ENCODE measurements at regions not wholly inside any gene's neighbourhood (a gene's known extent, or its start where the extent isn't known, plus 50 kb on each side); places are given as distances from the start of the nearest gene placed in this dataset.

DNA sequence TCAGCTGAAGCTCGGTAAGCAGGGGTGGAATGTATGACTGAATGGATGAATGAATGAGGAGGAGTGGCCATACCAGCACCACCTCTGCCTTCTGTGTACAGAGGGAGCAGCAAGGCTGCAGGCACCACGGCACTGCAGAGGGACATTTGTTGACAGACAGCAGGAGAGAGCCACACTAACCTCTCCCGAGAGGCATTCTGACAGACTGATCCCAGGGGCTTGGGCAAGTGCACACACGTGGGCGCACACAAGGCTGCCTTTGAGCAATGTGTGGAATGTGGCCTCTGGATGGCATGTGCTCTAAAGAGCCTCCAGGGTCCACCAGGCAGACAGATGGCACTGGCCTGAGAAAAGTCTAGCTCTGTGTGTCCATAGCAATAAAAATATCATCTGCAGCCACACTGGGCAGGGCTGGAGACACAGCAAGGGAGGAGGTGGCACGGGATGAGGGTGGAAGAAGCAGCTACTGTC is 111.8 kb downstream of the ACTL7B start:
- TF ChIP-seq, protein P1, sequence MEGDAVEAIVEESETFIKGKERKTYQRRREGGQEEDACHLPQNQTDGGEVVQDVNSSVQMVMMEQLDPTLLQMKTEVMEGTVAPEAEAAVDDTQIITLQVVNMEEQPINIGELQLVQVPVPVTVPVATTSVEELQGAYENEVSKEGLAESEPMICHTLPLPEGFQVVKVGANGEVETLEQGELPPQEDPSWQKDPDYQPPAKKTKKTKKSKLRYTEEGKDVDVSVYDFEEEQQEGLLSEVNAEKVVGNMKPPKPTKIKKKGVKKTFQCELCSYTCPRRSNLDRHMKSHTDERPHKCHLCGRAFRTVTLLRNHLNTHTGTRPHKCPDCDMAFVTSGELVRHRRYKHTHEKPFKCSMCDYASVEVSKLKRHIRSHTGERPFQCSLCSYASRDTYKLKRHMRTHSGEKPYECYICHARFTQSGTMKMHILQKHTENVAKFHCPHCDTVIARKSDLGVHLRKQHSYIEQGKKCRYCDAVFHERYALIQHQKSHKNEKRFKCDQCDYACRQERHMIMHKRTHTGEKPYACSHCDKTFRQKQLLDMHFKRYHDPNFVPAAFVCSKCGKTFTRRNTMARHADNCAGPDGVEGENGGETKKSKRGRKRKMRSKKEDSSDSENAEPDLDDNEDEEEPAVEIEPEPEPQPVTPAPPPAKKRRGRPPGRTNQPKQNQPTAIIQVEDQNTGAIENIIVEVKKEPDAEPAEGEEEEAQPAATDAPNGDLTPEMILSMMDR (IDR thresholded peaks at IDR 0.05; ENCODE audit: insufficient read depth, low read depth, low read length) = no peak
- no peak for TF ChIP-seq EZH2 (IDR thresholded peaks at IDR 0.05; ENCODE audit: insufficient read depth, low read length)

Data from astrocyte (in vitro differentiated cells and primary cell).